ENCODE measurements at regions not wholly inside any gene's neighbourhood (a gene's known extent, or its start where the extent isn't known, plus 50 kb on each side); places are given as distances from the start of the nearest gene placed in this dataset.

DNA sequence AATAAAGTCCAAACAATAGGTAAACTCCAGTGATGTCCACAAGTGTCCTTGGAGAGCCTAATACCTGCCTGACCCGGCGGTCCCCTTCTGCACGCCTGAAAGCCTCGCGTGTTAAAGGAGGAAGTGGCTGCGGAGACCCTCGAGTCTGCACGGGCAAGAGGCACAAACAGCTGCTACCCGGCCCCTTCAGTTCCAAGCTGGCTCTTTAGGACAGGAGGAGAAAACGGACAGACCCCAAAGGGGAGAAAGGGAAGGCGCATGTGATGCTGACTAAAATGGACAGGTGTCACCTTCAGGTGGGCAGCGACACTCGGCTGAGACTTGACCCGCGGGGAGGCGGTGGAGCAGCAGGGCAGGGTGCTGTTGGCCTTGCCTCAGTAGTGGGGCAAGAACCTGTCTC lies 102.7 kb upstream of the TENM3 start:
- Histone ChIP-seq H3K4me3 (no peak overlapping the region), H3K27ac (no peak overlapping the region), H3K4me1 (peaks cover 0 to 50% (median 31%) of the 10 kb centered on the region in 6 donors), H3K36me3 (no peaks in the 10 kb centered on the region), H3K27me3 (replicated peaks in 1 of 7) (peaks cover 3 to 67% (median 51%) of the 10 kb centered on the region in 7 donors), H3K9me3 (no peaks in the 10 kb centered on the region)
- 18 to 52% (median 23%) methylated on average over 14 to 16 of the region's 16 CpGs for WGBS, 5 donors
- intact Hi-C loops (cut with DNase I; ENCODE audit: low total_unique reads), result no loop called here
- TF ChIP-seq, protein P1, sequence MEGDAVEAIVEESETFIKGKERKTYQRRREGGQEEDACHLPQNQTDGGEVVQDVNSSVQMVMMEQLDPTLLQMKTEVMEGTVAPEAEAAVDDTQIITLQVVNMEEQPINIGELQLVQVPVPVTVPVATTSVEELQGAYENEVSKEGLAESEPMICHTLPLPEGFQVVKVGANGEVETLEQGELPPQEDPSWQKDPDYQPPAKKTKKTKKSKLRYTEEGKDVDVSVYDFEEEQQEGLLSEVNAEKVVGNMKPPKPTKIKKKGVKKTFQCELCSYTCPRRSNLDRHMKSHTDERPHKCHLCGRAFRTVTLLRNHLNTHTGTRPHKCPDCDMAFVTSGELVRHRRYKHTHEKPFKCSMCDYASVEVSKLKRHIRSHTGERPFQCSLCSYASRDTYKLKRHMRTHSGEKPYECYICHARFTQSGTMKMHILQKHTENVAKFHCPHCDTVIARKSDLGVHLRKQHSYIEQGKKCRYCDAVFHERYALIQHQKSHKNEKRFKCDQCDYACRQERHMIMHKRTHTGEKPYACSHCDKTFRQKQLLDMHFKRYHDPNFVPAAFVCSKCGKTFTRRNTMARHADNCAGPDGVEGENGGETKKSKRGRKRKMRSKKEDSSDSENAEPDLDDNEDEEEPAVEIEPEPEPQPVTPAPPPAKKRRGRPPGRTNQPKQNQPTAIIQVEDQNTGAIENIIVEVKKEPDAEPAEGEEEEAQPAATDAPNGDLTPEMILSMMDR (IDR thresholded peaks at IDR 0.05 in 8 of 11, conservative IDR thresholded peaks at IDR 0.05 in 3 of 11), result no peak
- TF ChIP-seq POLR2A (IDR thresholded peaks at IDR 0.05) (no peak), POLR2AphosphoS5 (IDR thresholded peaks at IDR 0.05) (no peak)
- DNase-seq, result no peak

DNA sequence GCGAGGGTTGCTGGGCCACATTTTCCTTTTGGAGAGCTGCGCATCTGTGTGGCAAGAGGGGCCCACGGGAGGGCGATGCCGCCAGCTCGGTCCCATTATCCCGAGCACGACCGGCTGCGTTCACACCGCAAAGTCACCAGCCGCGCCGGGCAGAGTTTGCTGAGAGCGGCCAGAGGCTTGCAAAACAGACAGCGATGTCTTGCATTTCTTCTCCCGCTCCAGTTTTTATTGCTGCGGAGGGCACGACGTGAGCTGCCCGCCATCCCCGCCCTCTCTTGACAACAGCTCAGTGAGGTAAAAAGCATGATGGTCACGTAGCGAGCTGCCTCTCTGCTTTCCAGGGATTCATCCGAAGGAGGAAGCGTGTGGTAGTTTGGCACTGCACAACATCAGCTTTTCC lies 102.1 kb upstream of the TENM3 start:
- intact Hi-C loops (cut with DNase I; ENCODE audit: low total_unique reads), result no loop called here
- Histone ChIP-seq H3K36me3 (no peaks in the 10 kb centered on the region), H3K27me3 (replicated peaks in 1 of 7) (peaks cover 3 to 72% (median 53%) of the 10 kb centered on the region in 7 donors), H3K4me3 (no peak overlapping the region), H3K9me3 (no peaks in the 10 kb centered on the region), H3K27ac (no peak overlapping the region), H3K4me1 (peaks cover 0 to 50% (median 31%) of the 10 kb centered on the region in 6 donors)
- 10 to 34% (median 12%) methylated on average over 26 of the region's 26 CpGs for WGBS, 5 donors
- DNase-seq, result no peak
- TF ChIP-seq, protein P1 (IDR thresholded peaks at IDR 0.05 in 8 of 11, conservative IDR thresholded peaks at IDR 0.05 in 3 of 11), result no peak
- TF ChIP-seq POLR2A (IDR thresholded peaks at IDR 0.05) (no peak), POLR2AphosphoS5 (IDR thresholded peaks at IDR 0.05) (no peak)

DNA sequence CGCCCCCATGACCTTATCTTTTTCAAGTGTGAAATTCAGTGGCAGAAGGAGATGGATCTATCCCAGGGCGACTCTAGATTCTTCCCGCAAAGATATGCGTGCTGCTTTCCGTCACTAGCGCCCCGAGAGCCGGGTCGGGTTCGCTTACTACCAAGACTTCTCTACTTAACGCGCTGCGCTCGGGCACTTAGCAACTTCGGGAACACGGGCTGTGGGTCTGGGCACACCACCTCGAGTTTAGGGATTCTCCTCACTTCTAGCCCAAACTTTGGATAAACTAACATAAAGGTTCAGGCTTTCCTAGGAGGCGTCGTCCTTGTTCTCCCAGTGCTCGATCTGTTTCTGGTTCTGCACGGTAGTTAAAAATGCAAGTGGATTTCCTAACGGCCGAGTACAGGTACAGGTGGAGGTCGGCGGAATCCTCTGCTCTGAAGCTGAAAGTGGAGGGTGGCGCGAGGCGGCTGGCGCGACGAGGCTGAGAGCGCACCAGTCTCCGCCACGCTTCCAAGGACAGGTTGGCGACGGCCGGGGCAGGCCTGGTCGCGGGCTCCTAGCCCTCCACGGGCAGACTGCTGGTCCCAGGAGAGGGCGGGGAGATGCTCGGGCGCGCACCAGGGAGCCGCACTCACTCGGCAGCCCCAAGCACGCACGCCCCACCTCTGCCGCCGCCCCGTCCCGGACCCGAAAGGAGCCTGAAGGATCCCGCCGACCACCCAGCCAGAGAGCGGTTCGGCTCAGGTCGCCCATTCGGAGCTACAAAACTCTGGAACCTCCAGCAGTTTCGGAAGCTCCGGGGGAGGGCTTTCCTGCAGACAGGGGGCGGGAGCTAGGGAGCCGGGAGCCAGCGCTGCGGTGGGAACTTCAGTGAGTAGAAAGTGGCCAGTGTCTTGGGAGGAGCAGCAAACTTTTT lies 100.8 kb upstream of the TENM3 start:
- TF ChIP-seq POLR2A (IDR thresholded peaks at IDR 0.05) (no peak), POLR2AphosphoS5 (IDR thresholded peaks at IDR 0.05) (peak in 2 of 3 donors; percentile 27 to 49)
- TF ChIP-seq, protein P1 (IDR thresholded peaks at IDR 0.05 in 8 of 11, conservative IDR thresholded peaks at IDR 0.05 in 3 of 11), result peak in 1 of 11 experiments; percentile 14
- peaks cover 0 to 50% (median 31%) of the 10 kb centered on the region in 6 donors for H3K4me1 ChIP-seq
- no peak for DNase-seq
- no peaks in the 10 kb centered on the region for H3K36me3 ChIP-seq
- peak overlapping the region in 4 of 8 donors; percentile 69 to 82 (median 73) for H3K27ac ChIP-seq
- intact Hi-C loops (cut with DNase I; ENCODE audit: low total_unique reads), result no loop called here
- peak overlapping the region; percentile 26 to 72 (median 49) for H3K4me3 ChIP-seq
- no peaks in the 10 kb centered on the region for H3K9me3 ChIP-seq
- peaks cover 3 to 85% (median 53%) of the 10 kb centered on the region in 7 donors for H3K27me3 ChIP-seq (replicated peaks in 1 of 7)
- 8 to 18% (median 13%) methylated on average over 35 to 65 of the region's 65 CpGs for WGBS, 5 donors
